ENCODE measurements at regions not wholly inside any gene's neighbourhood (a gene's known extent, or its start where the extent isn't known, plus 50 kb on each side); places are given as distances from the start of the nearest gene placed in this dataset.

DNA sequence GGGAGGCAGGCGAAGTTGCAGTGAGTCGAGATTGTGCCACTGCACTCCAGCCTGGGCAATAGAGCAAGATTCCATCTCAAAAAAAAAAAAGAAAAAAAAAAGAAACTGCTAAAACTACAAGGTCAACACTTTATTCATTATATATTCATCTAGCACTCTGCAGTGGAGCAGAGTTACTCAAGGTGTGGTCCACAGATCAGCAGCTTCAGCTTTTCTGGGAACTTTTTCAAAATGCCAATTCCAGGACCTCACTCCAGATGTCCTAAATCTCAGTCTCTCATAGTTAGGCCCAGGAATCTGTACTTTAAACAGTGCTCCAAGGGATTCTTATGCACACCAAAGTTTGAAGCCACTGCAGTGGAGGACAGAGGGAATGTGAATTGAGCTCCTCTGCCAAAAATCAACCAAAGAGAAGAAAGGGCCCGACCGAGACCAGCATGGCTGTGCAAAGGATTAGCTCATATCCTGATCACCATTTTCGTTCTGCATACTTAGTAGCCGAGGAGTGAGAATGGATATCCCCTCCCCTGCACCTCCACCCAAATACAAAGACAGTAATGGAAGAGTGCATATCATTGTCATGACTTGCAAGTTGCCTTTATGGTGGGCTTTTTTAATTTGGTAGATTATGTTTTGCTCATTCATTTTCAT is 201.9 kb downstream of the MEX3B start:
- Mint-ChIP-seq H3K4me3 (no peak overlapping the region), H3K4me1 (peaks cover 5% of the 10 kb centered on the region), H3K36me3 (peaks cover 5% of the 10 kb centered on the region), H3K27me3 (ENCODE audit: low read depth) (no peaks in the 10 kb centered on the region), H3K27ac (no peak overlapping the region), H3K9me3 (no peaks in the 10 kb centered on the region)
- DNase-seq (ENCODE audit: low spot score in 2 of 2, unreplicated experiment in 2 of 2): no peak
- TF ChIP-seq, protein P1, sequence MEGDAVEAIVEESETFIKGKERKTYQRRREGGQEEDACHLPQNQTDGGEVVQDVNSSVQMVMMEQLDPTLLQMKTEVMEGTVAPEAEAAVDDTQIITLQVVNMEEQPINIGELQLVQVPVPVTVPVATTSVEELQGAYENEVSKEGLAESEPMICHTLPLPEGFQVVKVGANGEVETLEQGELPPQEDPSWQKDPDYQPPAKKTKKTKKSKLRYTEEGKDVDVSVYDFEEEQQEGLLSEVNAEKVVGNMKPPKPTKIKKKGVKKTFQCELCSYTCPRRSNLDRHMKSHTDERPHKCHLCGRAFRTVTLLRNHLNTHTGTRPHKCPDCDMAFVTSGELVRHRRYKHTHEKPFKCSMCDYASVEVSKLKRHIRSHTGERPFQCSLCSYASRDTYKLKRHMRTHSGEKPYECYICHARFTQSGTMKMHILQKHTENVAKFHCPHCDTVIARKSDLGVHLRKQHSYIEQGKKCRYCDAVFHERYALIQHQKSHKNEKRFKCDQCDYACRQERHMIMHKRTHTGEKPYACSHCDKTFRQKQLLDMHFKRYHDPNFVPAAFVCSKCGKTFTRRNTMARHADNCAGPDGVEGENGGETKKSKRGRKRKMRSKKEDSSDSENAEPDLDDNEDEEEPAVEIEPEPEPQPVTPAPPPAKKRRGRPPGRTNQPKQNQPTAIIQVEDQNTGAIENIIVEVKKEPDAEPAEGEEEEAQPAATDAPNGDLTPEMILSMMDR (IDR thresholded peaks at IDR 0.05; ENCODE audit: unreplicated experiment): no peak

DNA sequence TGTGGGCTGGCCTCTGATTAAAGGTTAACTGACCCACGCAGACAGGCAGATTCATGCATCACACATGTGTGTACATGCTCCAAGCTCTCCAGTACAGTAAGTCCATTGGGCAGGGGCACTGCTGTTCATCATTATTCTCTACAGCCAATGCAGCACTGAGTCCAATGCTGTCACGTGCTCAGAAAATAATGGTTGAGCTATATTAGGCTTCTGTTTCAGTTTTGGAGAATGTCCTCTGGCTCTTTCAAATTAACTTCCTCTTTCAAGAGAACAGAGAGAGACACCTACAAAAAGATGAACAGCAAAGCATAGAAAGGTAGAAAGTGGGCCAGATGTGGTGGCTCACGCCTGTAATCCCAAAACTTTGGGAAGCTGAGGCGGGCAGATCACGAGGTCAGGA is 202.6 kb downstream of the MEX3B start:
- Mint-ChIP-seq H3K4me3 (no peak overlapping the region), H3K36me3 (peaks cover 5% of the 10 kb centered on the region), H3K4me1 (peaks cover 2% of the 10 kb centered on the region), H3K27me3 (ENCODE audit: low read depth) (no peaks in the 10 kb centered on the region), H3K9me3 (no peaks in the 10 kb centered on the region), H3K27ac (no peak overlapping the region)
- TF ChIP-seq, protein P1 (IDR thresholded peaks at IDR 0.05; ENCODE audit: unreplicated experiment): no peak
- DNase-seq (ENCODE audit: low spot score in 2 of 2, unreplicated experiment in 2 of 2): no peak

GRCh38 chr15:81839387-81839786 is 206.4 kb downstream of the MEX3B start:
- H3K4me3 Mint-ChIP-seq: no peak overlapping the region
- peaks cover 2% of the 10 kb centered on the region for H3K36me3 Mint-ChIP-seq
- no peaks in the 10 kb centered on the region for H3K9me3 Mint-ChIP-seq
- TF ChIP-seq, protein P1 (IDR thresholded peaks at IDR 0.05; ENCODE audit: unreplicated experiment): no peak
- peaks cover 3% of the 10 kb centered on the region for H3K4me1 Mint-ChIP-seq
- H3K27me3 Mint-ChIP-seq (ENCODE audit: low read depth): no peaks in the 10 kb centered on the region
- no peak for DNase-seq (ENCODE audit: low spot score in 2 of 2, unreplicated experiment in 2 of 2)
- H3K27ac Mint-ChIP-seq: no peak overlapping the region

- Mint-ChIP-seq H3K4me1 (peaks cover 3% of the 10 kb centered on the region), H3K36me3 (peaks cover 7% of the 10 kb centered on the region), H3K27ac (no peak overlapping the region), H3K27me3 (ENCODE audit: low read depth) (no peaks in the 10 kb centered on the region), H3K4me3 (no peak overlapping the region), H3K9me3 (peaks cover 13% of the 10 kb centered on the region)
- TF ChIP-seq, protein P1 (IDR thresholded peaks at IDR 0.05; ENCODE audit: unreplicated experiment): no peak
- no peak for DNase-seq (ENCODE audit: low spot score in 2 of 2, unreplicated experiment in 2 of 2)
These were observed 210.1 kb downstream of the MEX3B start for GRCh38 chr15:81835731-81836130.

DNA sequence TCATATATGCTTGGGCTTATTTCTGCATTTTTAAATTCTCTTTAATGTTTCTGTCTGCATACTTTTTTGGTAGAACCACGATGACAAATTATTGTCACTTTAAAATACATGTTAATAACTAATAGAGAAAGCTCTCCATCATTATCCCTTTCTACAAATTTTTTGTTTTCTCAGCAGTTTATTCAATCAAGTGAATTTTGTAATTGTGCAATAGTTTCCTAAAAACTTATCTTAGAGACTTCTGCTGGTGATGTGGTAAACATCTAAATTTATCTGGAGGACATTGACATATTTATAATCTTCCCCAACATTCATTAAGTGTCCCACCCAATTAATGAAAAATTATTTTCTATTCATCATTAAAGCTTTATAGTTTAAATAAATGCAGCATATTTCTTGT is 215.3 kb downstream of the MEX3B start:
- Mint-ChIP-seq H3K27me3 (ENCODE audit: low read depth) (no peaks in the 10 kb centered on the region), H3K4me1 (no peaks in the 10 kb centered on the region), H3K27ac (no peak overlapping the region), H3K36me3 (peaks cover 12% of the 10 kb centered on the region), H3K4me3 (no peak overlapping the region), H3K9me3 (peaks cover 17% of the 10 kb centered on the region)
- no peak for DNase-seq (ENCODE audit: low spot score in 2 of 2, unreplicated experiment in 2 of 2)
- TF ChIP-seq, protein P1 (IDR thresholded peaks at IDR 0.05; ENCODE audit: unreplicated experiment): no peak

GRCh38 chr15:81829918-81830317 is 215.9 kb downstream of the MEX3B start:
- no peak overlapping the region for H3K4me3 Mint-ChIP-seq
- TF ChIP-seq, protein P1 (IDR thresholded peaks at IDR 0.05; ENCODE audit: unreplicated experiment): no peak
- no peaks in the 10 kb centered on the region for H3K4me1 Mint-ChIP-seq
- DNase-seq (ENCODE audit: low spot score in 2 of 2, unreplicated experiment in 2 of 2): no peak
- H3K27ac Mint-ChIP-seq: no peak overlapping the region
- H3K27me3 Mint-ChIP-seq (ENCODE audit: low read depth): no peaks in the 10 kb centered on the region
- H3K36me3 Mint-ChIP-seq: peaks cover 12% of the 10 kb centered on the region
- peaks cover 17% of the 10 kb centered on the region for H3K9me3 Mint-ChIP-seq
